ENCODE measurements at regions not wholly inside any gene's neighbourhood (a gene's known extent, or its start where the extent isn't known, plus 50 kb on each side); places are given as distances from the start of the nearest gene placed in this dataset.

- DNase-seq = no peak
Observed at GRCh38 chr1:95699149-95699953, 465.3 kb downstream of the RWDD3 start.

DNA sequence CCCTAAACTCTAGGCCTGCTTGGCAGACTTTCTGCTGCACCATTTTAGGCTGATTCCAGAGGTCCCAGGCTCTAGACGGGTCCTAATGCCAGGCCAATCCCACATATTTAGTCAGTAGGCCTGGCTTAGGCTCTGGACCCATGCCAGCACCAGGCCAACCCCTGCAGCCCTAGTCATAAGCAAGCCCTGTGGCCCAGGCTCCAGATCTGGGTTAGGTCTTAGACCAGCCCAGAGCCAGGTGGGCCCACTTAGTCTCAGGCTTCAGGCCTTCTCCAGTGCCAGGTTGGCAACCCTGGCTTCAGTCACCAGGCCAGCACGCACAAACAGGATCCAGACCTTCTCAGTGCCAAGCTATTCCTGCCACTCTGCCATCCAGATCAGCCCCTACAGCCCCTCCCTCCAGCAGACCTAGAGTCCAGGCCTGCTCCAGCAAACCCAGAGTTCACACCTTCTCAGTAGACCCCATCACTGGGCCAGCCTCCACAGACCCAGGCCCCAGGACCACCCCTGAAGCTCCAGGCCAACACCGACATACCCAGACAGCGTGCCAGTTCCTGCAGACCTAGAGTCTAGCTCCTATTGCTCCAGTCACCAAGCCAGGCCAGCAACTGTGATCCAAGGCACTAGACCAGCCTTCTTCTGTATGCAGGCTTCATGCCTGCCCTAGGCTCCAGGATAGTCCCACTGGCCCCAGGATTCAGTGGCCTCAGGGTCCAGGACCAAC is 467.6 kb downstream of the RWDD3 start:
- no peak for DNase-seq

GRCh38 chr1:95703046-95703445 is 469.0 kb downstream of the RWDD3 start:
- DNase-seq = no peak

GRCh38 chr1:95716097-95716496 is 482.1 kb downstream of the RWDD3 start:
- DNase-seq = no peak

DNA sequence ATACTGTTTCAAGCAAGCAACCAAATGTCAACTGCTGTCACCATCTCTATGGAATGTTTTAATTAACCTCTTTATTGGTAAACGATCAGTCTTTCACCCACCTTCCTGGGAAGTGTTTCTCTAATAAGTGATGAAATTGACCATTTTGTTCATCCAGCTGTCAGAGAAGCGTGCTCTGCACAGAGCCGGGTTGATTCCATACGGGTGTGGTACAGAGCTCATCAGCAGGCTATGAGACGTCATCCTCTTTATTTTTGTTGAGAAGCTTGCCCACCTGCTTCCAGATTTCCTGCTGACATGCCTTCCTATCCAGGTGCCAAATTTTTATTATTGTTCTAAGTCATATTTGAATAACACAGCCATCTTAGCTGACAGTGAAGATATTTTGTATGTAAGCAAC is 482.5 kb downstream of the RWDD3 start:
- DNase-seq = no peak

DNA sequence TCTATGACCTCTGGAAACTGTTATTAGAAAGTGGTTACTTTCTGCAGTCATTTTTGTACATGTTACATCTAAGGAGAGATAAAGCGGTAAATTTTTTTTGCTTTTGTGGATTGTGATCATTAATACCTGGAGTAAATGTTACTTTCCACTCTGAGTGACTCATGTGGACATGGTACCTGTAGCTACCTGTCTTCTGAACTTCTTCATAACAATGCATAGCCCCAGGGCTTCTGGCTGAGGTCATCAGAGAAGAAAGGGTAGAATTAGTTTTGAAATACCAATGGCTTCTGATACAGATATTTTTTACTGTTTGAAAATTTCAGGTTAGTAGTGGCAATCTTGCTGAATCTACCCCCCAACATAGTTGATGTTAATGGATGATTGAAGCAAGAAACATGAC is 489.3 kb downstream of the RWDD3 start:
- no peak for DNase-seq

- no peak for DNase-seq
Observed at GRCh38 chr1:95728841-95729240, 494.8 kb downstream of the RWDD3 start.

DNA sequence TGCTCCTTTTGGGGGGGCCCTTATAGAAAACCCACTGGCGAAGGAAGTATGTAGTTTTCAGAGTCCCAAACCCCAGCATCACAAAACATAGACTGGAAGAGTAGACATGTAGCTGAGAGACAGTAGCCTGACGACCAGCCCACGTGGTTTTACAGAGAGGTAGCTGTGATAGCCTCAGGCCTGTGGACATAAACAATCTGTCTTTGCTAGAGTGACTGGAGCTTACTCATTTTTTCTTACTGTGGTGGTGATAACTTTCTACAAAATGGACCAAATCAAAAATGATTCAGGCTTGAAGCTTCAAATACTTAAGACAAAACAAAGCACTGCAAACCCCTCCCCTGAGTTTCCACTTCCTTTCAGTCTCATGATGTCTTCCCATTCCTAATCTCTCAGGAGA is 497.0 kb downstream of the RWDD3 start:
- peak; percentile 5 for DNase-seq

GRCh38 chr1:95731466-95731865 is 497.5 kb downstream of the RWDD3 start:
- no peak for DNase-seq

GRCh38 chr1:95733031-95733430 is 499.0 kb downstream of the RWDD3 start:
- no peak for DNase-seq

GRCh38 chr1:95733671-95734070 is 499.7 kb downstream of the RWDD3 start:
- DNase-seq = no peak

DNA sequence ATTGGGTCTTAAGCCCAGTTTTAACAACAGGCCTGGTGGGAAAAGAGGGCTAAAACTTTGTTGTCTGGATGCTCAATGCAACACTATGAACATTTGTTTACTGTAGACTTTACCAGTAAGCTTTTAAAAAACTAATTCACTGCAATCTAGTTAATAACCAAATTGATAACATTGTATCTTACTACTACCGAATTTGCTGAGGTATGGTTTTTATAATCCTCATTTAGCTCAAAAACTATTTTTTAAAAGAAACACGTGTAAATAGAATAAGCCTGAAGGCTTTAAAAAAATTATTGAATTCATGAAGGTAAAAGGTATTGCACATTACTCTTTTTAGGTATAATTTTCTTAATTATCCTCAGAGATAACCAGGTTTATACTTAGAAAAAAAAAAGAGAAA is 500.6 kb downstream of the RWDD3 start:
- DNase-seq = no peak

DNA sequence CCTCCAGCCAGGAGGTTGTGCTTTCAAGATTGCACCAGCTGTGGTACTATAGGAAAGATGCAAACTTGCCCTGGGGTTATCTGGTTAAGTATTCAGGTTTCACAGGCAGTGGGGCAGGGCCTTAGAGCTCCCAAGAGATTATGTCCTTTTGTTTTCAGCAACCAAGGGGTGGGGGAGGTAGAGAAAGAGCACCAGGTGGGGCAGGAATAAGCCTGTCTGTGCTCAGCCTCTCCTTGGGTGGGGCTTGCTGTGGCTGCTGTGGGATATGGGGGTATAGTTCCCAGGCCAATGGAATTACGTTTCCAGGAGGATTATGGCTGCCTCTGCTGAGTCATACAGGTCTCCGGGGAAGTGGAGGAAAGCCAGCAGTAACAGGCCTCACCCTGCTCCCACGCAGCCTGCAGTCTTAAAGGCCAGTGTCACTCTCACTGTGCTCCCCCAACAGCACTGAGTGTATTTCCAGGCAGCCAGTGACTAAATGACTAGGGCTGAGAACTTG is 508.6 kb downstream of the RWDD3 start:
- peak; percentile 81 for DNase-seq

DNA sequence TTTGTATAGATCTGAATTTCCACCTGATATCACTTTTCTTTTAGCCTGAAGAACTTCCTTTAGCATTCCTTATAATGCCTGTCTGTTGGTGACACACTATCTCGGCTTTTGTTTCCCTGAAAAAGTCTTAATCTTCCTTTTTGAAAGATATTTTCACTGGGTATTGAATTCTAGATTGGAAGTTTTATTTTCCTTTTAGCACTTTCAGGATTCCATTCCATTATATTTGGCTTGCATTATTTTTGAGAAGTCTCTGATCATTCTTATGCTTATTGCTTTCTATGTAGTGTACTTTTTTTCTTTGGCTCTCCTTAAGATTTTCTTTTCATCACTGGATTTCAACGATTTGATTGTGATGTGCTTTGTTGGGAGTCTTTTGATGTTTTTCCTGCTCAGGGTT is 510.7 kb downstream of the RWDD3 start:
- no peak for DNase-seq

DNA sequence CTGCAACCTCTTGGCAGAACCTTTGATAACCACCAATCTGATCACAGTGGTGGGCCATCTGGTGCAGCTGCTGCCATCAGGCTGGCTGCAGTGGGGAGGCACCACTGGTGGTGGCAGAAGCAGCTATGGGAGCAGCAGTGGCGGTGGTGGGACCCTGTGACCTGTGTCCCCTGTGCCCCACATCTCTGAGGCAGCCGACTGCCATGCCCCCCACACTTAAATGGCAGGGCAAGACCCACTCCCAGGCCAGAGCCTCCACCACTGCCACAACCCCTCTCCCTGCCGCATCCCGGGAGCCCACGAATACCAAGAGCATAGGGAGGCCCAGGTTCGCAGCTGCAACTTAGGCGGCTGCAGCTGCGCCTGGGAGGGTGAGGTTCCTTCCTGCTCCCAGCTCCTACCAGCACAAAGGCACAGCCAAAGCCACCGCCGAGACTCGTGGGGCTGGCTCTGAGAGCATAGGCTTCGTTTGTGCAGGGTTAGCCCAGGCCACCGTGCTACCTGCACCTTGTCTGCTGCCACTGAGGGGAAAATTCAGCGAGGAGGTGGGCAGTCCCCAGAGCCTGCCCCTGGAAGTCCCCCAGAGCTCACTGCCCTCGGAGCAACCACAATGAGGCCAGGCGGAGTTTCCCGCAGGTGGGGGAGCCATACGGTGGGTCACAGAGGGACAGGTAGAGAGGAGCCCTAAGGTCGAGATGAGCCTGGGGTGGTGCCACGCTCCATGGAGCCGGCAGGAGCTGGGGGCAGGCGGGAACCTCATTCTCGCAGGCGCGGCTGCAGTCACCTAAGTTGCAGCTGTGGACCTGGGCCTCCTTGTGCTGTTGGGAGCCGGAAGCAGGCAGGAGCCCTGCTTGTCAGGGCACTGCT is 518.7 kb downstream of the RWDD3 start:
- no peak for DNase-seq

DNA sequence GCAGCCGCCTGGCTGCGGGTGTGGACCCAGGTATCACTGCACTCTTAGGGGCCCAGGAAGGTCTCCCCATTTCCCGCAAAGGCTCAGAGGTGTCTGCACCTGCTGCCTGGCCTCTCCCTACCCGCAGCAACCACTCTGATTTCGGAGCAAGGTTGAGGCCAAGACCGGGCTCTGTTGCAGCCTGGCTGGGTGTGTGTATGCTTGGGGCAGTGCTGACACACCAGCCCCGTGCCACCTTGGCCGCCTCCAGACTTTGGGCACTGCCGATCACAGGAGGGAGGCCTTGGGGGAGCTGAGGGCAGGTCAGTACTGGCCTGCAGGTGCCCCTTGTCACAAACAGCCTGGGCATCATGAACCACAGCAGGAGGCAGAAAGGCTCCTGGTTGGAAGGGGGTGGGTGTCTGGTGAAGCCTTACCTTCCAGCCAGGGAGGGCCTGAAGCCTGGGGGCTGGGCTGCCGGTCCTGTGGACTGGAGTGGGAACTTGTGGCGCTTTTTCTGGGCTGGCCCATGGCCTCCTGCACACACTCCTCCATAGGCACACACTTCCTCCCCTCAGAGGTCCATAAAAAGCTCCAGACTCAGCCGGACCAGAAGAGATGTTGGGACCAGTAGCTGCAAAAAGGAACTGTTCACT is 519.5 kb downstream of the RWDD3 start:
- DNase-seq = no peak

GRCh38 chr1:95754412-95754811 is 520.4 kb downstream of the RWDD3 start:
- DNase-seq = no peak

DNA sequence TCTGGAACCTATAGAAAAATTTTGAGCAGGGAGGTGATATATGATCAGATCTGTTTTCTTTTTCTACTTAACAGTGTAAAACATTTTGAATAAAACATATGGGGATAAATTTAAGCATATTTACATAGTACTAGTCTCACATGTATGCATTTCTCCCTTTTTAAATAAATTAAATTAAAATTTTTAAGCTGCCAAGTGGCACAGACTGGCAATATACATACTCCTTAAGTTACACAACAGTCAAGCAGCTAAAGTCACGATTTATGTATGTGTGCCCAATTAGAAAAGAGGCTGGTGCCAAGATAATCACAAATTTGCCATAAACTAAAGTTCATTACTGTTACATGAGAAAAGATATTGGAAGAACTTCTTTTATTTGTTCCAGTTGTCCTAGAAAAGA is 532.0 kb downstream of the RWDD3 start:
- no peak for DNase-seq

DNA sequence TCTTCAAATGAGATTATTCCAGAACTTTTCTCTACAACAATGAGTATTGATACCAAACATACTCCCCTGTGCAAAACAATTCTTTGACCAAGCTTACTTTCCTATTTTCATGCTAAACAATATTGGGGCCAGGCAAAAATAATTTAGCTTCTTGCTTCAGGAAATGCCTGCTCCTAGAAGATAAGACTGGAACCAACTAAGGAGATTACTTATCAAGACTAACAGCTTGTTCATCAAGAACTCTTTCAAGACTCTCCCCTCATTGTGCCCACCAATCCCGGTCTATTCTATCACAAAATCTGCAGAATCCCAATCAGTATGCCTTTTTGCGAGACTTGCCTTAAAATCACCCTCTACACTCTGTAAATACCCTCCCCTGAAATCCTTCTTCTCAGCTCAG is 536.6 kb downstream of the RWDD3 start:
- DNase-seq = no peak

- no peak for DNase-seq
Observed at GRCh38 chr1:95778217-95778616, 544.2 kb downstream of the RWDD3 start.

DNA sequence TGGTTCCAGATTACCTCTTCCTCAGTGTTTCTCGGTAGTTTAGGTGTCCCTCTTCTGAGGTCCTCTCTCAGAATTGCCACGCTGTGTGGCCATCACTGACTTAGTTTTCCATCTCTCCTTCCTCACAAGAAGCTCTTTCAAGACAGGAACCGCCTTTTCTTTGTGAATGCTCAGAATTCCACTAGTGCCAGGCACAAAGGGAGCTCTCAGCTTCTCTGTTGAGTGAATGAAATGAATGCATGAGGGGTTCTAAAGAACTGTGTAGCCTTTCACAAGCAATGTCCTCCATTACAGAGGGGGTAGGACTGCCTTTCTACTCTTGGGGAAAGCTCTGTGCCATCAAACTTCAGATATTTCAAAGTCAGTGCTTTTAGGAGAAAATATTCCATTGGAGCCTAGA is 546.8 kb downstream of the RWDD3 start:
- DNase-seq = no peak

DNA sequence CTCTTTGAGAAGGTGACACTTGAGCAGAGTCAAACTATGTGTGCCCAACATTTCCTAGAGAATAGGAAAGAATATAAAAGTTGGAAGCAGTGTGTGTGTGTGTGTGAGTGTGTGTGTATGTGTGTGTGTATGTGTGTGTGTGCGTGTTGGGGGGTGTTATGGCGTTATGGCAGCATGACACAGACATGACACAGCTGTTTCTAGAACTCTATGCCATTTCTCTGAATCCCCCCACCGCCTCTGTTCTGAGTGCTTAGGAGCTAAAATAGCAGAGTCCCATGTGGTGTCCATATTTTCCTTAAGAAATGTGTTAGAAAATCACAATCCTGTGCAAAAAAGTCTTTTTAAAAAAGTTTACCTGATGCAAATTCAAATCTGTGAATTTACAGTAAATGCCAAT is 556.1 kb downstream of the RWDD3 start:
- no peak for DNase-seq

GRCh38 chr1:95793893-95794292 is 559.9 kb downstream of the RWDD3 start:
- DNase-seq = peak; percentile 1

Measured in fibroblast of skin of scalp (primary cell).